BJ (cell line): ENCODE measurements at regions not wholly inside any gene's neighbourhood (a gene's known extent, or its start where the extent isn't known, plus 50 kb on each side); places are given as distances from the start of the nearest gene placed in this dataset.
"Not testable (repeated sequence)": the region's sequence is repeated elsewhere in the genome, so short reads cannot be mapped to it uniquely, and the experiment has no call there.

Experiments
- CTCF ChIA-PET: fragments of 350-600 bp; formaldehyde crosslinking; extraction: SDS; loops from one replicate; lab custom pipeline; 2021; ENCODE audit warnings: antibody characterized with exemption, inconsistent platforms; lab: Yijun Ruan, JAX
- POLR2A ChIA-PET: fragments of 300-600 bp; sonication (Branson Sonifier 250); formaldehyde crosslinking; extraction: SDS; loops from one replicate; lab custom pipeline; 2021; ENCODE audit warnings: antibody characterized with exemption; lab: Charles Lee
- DNase-seq: peaks from one replicate; pipeline ENCODE4 v3.0.0-alpha.2; 2011; ENCODE audit warnings: low read depth
- H3K27me3 ChIP-seq: 2 replicates; pipeline ENCODE4 v1.6.0; 2011; ENCODE audit warnings: low read length; ENCODE audit not compliant: control insufficient read depth, insufficient read depth
- H3K36me3 ChIP-seq: 2 replicates; pipeline ENCODE4 v1.5.1; 2011; ENCODE audit warnings: low read length; ENCODE audit not compliant: control insufficient read depth, insufficient read depth
- H3K4me3 ChIP-seq: 2 replicates; pipeline ENCODE4 v1.5.1; 2011; ENCODE audit warnings: low read depth, mild to moderate bottlenecking, control low read depth, low read length
- CTCF ChIP-seq: IDR thresholded peaks from 2 replicates; pipeline ENCODE4 v1.5.1; 2011; ENCODE audit warnings: low read depth, mild to moderate bottlenecking, control low read depth, inconsistent platforms, low read length, moderate library complexity; ENCODE audit not compliant: insufficient read depth

DNA sequence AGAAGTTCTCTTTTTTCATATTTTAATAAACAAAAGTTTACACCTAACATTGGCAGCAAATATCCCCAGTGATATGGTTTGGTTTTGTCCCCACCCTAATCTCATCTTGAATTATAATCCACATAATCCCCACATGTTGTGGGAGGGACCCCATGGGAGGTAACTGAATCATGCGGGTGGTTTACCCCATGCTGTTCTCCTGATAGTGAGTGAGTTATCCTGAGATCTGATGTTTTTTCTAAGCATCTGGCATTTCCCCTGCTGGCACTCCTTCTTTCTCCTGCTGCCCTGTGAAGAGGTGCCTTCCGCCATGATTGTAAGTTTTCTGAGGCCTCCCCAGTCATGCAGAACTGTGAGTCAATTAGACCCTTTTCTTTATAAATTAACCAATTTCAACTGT, 214.7 kb downstream of the SLITRK1 start:
- no peak for DNase-seq
- no peaks in the 10 kb centered on the region for H3K27me3 ChIP-seq
- no peak for TF ChIP-seq CTCF
- POLR2A ChIA-PET = no interaction called here
- no peak overlapping the region for H3K4me3 ChIP-seq
- no peaks in the 10 kb centered on the region for H3K36me3 ChIP-seq
- CTCF ChIA-PET = no interaction called here

DNA sequence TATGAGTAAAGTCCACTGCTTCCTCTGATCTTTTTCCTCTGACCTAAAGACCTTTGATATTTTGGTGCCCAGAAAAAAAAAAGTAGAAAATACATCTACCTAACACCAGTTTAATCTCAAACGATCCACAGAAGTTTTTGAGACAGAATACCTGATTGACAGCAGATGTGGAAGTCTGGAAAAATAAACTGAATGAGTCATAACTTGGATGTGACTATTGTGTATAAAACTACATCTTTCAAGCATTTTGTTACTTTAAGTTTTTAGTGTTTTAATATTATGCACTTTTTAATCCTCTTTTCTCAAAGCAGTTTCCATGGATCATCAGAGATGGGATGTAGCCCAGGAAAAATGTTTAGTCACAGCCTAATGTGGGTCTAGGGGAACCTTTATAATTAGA, 216.1 kb downstream of the SLITRK1 start:
- Histone ChIP-seq H3K27me3 (no peaks in the 10 kb centered on the region), H3K4me3 (no peak overlapping the region), H3K36me3 (no peaks in the 10 kb centered on the region)
- ChIA-PET CTCF (interaction anchor here (0.7 kb wide), 1 partner anchor 696 kb away, joined by 3 read pairs; no protein-coding TSS in a partner anchor), POLR2A (no interaction called here)
- no peak for TF ChIP-seq CTCF
- DNase-seq = peak; percentile 21

DNA sequence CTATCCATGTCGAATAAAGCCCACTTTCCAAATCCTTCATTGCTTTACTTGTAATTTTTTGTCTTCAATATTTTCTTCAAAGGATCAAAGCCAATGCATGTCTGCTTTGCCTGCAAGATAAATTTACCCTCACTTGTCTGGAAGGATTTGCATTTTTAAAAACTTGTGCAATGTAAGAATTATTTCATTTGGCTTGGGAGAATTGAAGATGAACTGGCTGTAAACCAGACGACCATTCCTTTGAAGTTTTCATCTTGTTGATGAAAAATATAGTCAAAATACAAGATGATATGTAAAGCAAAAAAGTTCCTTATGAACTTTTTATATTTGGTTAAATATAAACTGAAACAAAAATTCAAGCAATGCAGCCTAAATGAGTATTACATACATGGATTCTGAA, 225.0 kb downstream of the SLITRK1 start:
- no peak for TF ChIP-seq CTCF
- no peak overlapping the region for H3K4me3 ChIP-seq
- CTCF ChIA-PET = no interaction called here
- H3K27me3 ChIP-seq = no peaks in the 10 kb centered on the region
- POLR2A ChIA-PET = no interaction called here
- H3K36me3 ChIP-seq = no peaks in the 10 kb centered on the region
- DNase-seq = no peak

- H3K27me3 ChIP-seq, H3K36me3 ChIP-seq, DNase-seq, POLR2A ChIA-PET, H3K4me3 ChIP-seq, CTCF ChIA-PET: not testable (repeated sequence)
Measured at GRCh38 chr13:83642617-83643016, 239.7 kb downstream of the SLITRK1 start.

DNA sequence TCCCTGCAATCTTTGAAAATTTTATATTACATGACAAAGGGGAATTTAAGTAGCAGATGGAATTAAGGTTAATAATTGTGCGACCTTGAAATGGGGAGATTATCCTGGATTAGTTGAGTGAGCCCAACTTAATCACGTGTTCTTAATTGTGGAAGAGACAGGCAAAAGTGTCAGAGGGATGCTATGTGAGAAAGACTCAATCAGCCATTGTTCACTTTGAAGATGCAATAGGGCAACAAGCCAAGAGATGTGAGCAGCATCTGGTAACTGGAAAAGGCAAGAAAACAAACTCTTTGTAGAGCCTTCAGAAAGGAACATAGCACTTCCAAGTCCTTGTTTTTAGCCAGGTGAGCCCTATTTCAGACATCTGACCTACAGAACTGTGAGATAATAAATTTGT, 247.7 kb downstream of the SLITRK1 start:
- H3K36me3 ChIP-seq = no peaks in the 10 kb centered on the region
- DNase-seq = no peak
- POLR2A ChIA-PET = no interaction called here

More for the DNA sequence above, 247.7 kb downstream of the SLITRK1 start:
- H3K27me3 ChIP-seq = no peaks in the 10 kb centered on the region
- TF ChIP-seq CTCF = no peak
- CTCF ChIA-PET = interaction anchor here (2.1 kb wide), 1 partner anchor 15 kb away, joined by 4 read pairs; no protein-coding TSS in a partner anchor
- H3K4me3 ChIP-seq = no peak overlapping the region
